Effector memory CD4-positive, alpha-beta T cell (primary cell): ENCODE measurements at regions not wholly inside any gene's neighbourhood (a gene's known extent, or its start where the extent isn't known, plus 50 kb on each side); places are given as distances from the start of the nearest gene placed in this dataset.

Experiments used
- DNase-seq, 3 donors: peaks; one replicate each; pipeline ENCODE4 v3.0.0-alpha.2; 2020
- H3K27ac ChIP-seq: 2 replicates; pipeline ENCODE4 v1.7.0; 2013; ENCODE audit warnings: mild to moderate bottlenecking, low read length, moderate library complexity; ENCODE audit not compliant: insufficient read depth, poor library complexity, severe bottlenecking
- H3K27me3 ChIP-seq: replicated peaks from 2 replicates; pipeline ENCODE4 v1.7.0; 2013; ENCODE audit warnings: mild to moderate bottlenecking, low read length; ENCODE audit not compliant: insufficient read depth, control insufficient read depth, poor library complexity, severe bottlenecking
- H3K36me3 ChIP-seq: 2 replicates; pipeline ENCODE4 v1.7.0; 2013; ENCODE audit warnings: mild to moderate bottlenecking, low read length, moderate library complexity; ENCODE audit not compliant: control insufficient read depth, insufficient read depth
- H3K4me1 ChIP-seq: 2 replicates; pipeline ENCODE4 v1.7.0; 2013; ENCODE audit warnings: low read length, mild to moderate bottlenecking; ENCODE audit not compliant: control insufficient read depth, insufficient read depth, poor library complexity, severe bottlenecking
- H3K4me3 ChIP-seq: 2 replicates; pipeline ENCODE4 v1.7.0; 2013; ENCODE audit warnings: low read length, low read depth, mild to moderate bottlenecking; ENCODE audit not compliant: insufficient read depth, poor library complexity, severe bottlenecking
- H3K9me3 ChIP-seq: 2 replicates; pipeline ENCODE4 v1.7.0; 2013; ENCODE audit warnings: mild to moderate bottlenecking, low read length, moderate library complexity; ENCODE audit not compliant: control insufficient read depth

- no peak overlapping the region for H3K4me3 ChIP-seq
- no peaks in the 10 kb centered on the region for H3K27me3 ChIP-seq
- no peaks in the 10 kb centered on the region for H3K9me3 ChIP-seq
- no peaks in the 10 kb centered on the region for H3K36me3 ChIP-seq
- no peak overlapping the region for H3K27ac ChIP-seq
- peaks cover 48% of the 10 kb centered on the region for H3K4me1 ChIP-seq
- no peak for DNase-seq
Measured at GRCh38 chr13:99040536-99041131, 62.8 kb upstream of the DOCK9 start.

GRCh38 chr13:99041337-99041736, 63.5 kb upstream of the DOCK9 start:
- H3K9me3 ChIP-seq = no peaks in the 10 kb centered on the region
- no peak overlapping the region for H3K4me3 ChIP-seq
- no peaks in the 10 kb centered on the region for H3K36me3 ChIP-seq
- peaks cover 55% of the 10 kb centered on the region for H3K4me1 ChIP-seq
- no peaks in the 10 kb centered on the region for H3K27me3 ChIP-seq
- peak overlapping the region; percentile 22 for H3K27ac ChIP-seq
- no peak for DNase-seq

GRCh38 chr13:99041788-99042187, 63.9 kb upstream of the DOCK9 start:
- H3K27me3 ChIP-seq = no peaks in the 10 kb centered on the region
- H3K9me3 ChIP-seq = no peaks in the 10 kb centered on the region
- peaks cover 60% of the 10 kb centered on the region for H3K4me1 ChIP-seq
- H3K4me3 ChIP-seq = no peak overlapping the region
- H3K27ac ChIP-seq = peak overlapping the region; percentile 23
- DNase-seq = no peak
- H3K36me3 ChIP-seq = no peaks in the 10 kb centered on the region

- Histone ChIP-seq H3K4me3 (no peak overlapping the region), H3K27me3 (no peaks in the 10 kb centered on the region), H3K36me3 (no peaks in the 10 kb centered on the region), H3K27ac (peak overlapping the region; percentile 56), H3K9me3 (no peaks in the 10 kb centered on the region), H3K4me1 (peaks cover 66% of the 10 kb centered on the region)
- no peak for DNase-seq
Measured at GRCh38 chr13:99042521-99043250, 64.8 kb upstream of the DOCK9 start.

GRCh38 chr13:99043831-99044231, 66.0 kb upstream of the DOCK9 start:
- peaks cover 76% of the 10 kb centered on the region for H3K4me1 ChIP-seq

GRCh38 chr13:99044764-99045163, 66.9 kb upstream of the DOCK9 start:
- Histone ChIP-seq H3K27ac (peak overlapping the region; percentile 56), H3K4me1 (peaks cover 85% of the 10 kb centered on the region), H3K9me3 (no peaks in the 10 kb centered on the region), H3K27me3 (no peaks in the 10 kb centered on the region), H3K36me3 (no peaks in the 10 kb centered on the region), H3K4me3 (no peak overlapping the region)
- no peak for DNase-seq

More at GRCh38 chr13:99043831-99044231, 66.0 kb upstream of the DOCK9 start:
- Histone ChIP-seq H3K9me3 (no peaks in the 10 kb centered on the region), H3K36me3 (no peaks in the 10 kb centered on the region), H3K27ac (peak overlapping the region; percentile 56), H3K4me3 (no peak overlapping the region), H3K27me3 (no peaks in the 10 kb centered on the region)
- no peak for DNase-seq

- Histone ChIP-seq H3K4me1 (peaks cover 91% of the 10 kb centered on the region), H3K27ac (peak overlapping the region; percentile 76), H3K36me3 (no peaks in the 10 kb centered on the region), H3K27me3 (no peaks in the 10 kb centered on the region), H3K4me3 (no peak overlapping the region), H3K9me3 (no peaks in the 10 kb centered on the region)
- no peak for DNase-seq
Measured at GRCh38 chr13:99045396-99045795, 67.5 kb upstream of the DOCK9 start.

- Histone ChIP-seq H3K4me1 (peaks cover 93% of the 10 kb centered on the region), H3K4me3 (no peak overlapping the region), H3K27me3 (no peaks in the 10 kb centered on the region), H3K27ac (peak overlapping the region; percentile 76), H3K9me3 (no peaks in the 10 kb centered on the region), H3K36me3 (no peaks in the 10 kb centered on the region)
- DNase-seq = no peak
Measured at GRCh38 chr13:99046851-99047250, 69.0 kb upstream of the DOCK9 start.

GRCh38 chr13:99050983-99051488, 73.2 kb upstream of the DOCK9 start:
- no peak for DNase-seq
- peaks cover 90% of the 10 kb centered on the region for H3K4me1 ChIP-seq
- peak overlapping the region; percentile 18 for H3K4me3 ChIP-seq
- no peaks in the 10 kb centered on the region for H3K27me3 ChIP-seq
- no peaks in the 10 kb centered on the region for H3K9me3 ChIP-seq
- H3K27ac ChIP-seq = peak overlapping the region; percentile 50
- H3K36me3 ChIP-seq = no peaks in the 10 kb centered on the region

GRCh38 chr13:99051768-99052455, 74.0 kb upstream of the DOCK9 start:
- H3K27me3 ChIP-seq = no peaks in the 10 kb centered on the region
- H3K27ac ChIP-seq = peak overlapping the region; percentile 60
- H3K4me3 ChIP-seq = peak overlapping the region; percentile 18
- H3K36me3 ChIP-seq = no peaks in the 10 kb centered on the region
- H3K9me3 ChIP-seq = no peaks in the 10 kb centered on the region
- H3K4me1 ChIP-seq = peaks cover 87% of the 10 kb centered on the region
- no peak for DNase-seq
